GM23338 (cell line): ENCODE measurements at regions not wholly inside any gene's neighbourhood (a gene's known extent, or its start where the extent isn't known, plus 50 kb on each side); places are given as distances from the start of the nearest gene placed in this dataset.

Experiments used
- ATAC-seq: fragments of 200-7000 bp; cut with Tn5 transposase; 3 replicates; pipeline ENCODE4 v1.9.1; 2020
- DNase-seq: peaks from one replicate; pipeline ENCODE4 v3.0.0-alpha.2; 2015; ENCODE audit warnings: low spot score
- H2AFZ ChIP-seq: fragments of 200-600 bp; sonication (generic); 2 replicates; pipeline ENCODE4 v1.8.0; 2016; ENCODE audit warnings: antibody characterized with exemption, mild to moderate bottlenecking, moderate library complexity
- H3F3A ChIP-seq: fragments of 200-600 bp; sonication (generic); replicated peaks from 2 replicates; pipeline ENCODE4 v1.8.0; 2017; ENCODE audit warnings: antibody characterized with exemption, mixed run types, low read depth
- H3K27ac ChIP-seq: fragments of 200-600 bp; sonication (generic); 2 replicates; pipeline ENCODE4 v1.6.1; 2016; ENCODE audit warnings: low read depth
- H3K27me3 ChIP-seq: fragments of 200-600 bp; sonication (generic); 2 replicates; pipeline ENCODE4 v1.8.0; 2016; ENCODE audit warnings: mild to moderate bottlenecking, mixed run types, moderate library complexity; ENCODE audit not compliant: insufficient read depth
- H3K36me3 ChIP-seq: fragments of 200-600 bp; sonication (generic); 2 replicates; pipeline ENCODE4 v1.8.0; 2016; ENCODE audit warnings: mild to moderate bottlenecking; ENCODE audit not compliant: insufficient read depth
- H3K4me1 ChIP-seq: fragments of 200-600 bp; sonication (generic); 2 replicates; pipeline ENCODE4 v1.8.0; 2016; ENCODE audit warnings: mild to moderate bottlenecking, moderate library complexity; ENCODE audit not compliant: insufficient read depth
- H3K4me2 ChIP-seq: fragments of 200-600 bp; sonication (generic); 2 replicates; pipeline ENCODE4 v1.7.1; 2017; ENCODE audit warnings: mixed run types
- H3K4me3 ChIP-seq: fragments of 200-600 bp; sonication (generic); 2 replicates; pipeline ENCODE4 v1.6.1; 2016; ENCODE audit warnings: mixed run types
- H3K79me2 ChIP-seq: fragments of 200-600 bp; sonication (generic); replicated peaks from 2 replicates; pipeline ENCODE4 v1.8.0; 2017; ENCODE audit warnings: mild to moderate bottlenecking; ENCODE audit not compliant: insufficient read depth
- H3K9me2 ChIP-seq: fragments of 200-600 bp; sonication (generic); 2 replicates; pipeline ENCODE4 v1.8.0; 2017; ENCODE audit not compliant: insufficient read depth
- H4K20me1 ChIP-seq: fragments of 200-600 bp; sonication (generic); replicated peaks from 2 replicates; pipeline ENCODE4 v1.8.0; 2017; ENCODE audit warnings: mild to moderate bottlenecking; ENCODE audit not compliant: insufficient read depth
- H3K27ac Mint-ChIP-seq: 2 replicates; pipeline ENCODE4 v1.8.0; 2020; ENCODE audit warnings: inconsistent platforms, mild to moderate bottlenecking, moderate library complexity, mixed read lengths
- H3K27me3 Mint-ChIP-seq: 3 replicates; pipeline ENCODE4 v1.8.0; 2022; ENCODE audit warnings: low read depth, mild to moderate bottlenecking, moderate library complexity, mixed read lengths, inconsistent platforms; ENCODE audit not compliant: insufficient read depth, poor library complexity
- H3K36me3 Mint-ChIP-seq: 3 replicates; pipeline ENCODE4 v1.8.0; 2021; ENCODE audit warnings: low read depth, mild to moderate bottlenecking, inconsistent platforms, moderate library complexity, mixed read lengths
- H3K4me1 Mint-ChIP-seq: 3 replicates; pipeline ENCODE4 v1.8.0; 2020; ENCODE audit warnings: mild to moderate bottlenecking, inconsistent platforms, mixed read lengths
- H3K4me3 Mint-ChIP-seq: 3 replicates; pipeline ENCODE4 v1.8.0; 2021; ENCODE audit warnings: moderate library complexity, mild to moderate bottlenecking, inconsistent platforms, mixed read lengths
- H3K9me3 Mint-ChIP-seq: 3 replicates; pipeline ENCODE4 v1.8.0; 2020; ENCODE audit warnings: moderate library complexity, mild to moderate bottlenecking, inconsistent platforms, mixed read lengths
- CREB1 ChIP-seq: fragments of 250-450 bp; sonication (Bioruptor Pico); IDR thresholded peaks from 2 replicates; pipeline ENCODE4 v1.5.0; 2020; ENCODE audit warnings: low read depth, mild to moderate bottlenecking, moderate library complexity
- CTCF ChIP-seq, 2 experiments: fragments of 200-600 bp in 1 of 2; sonication (generic) in 1 of 2; conservative IDR thresholded peaks; 2 replicates each; pipeline versions ENCODE4 v1.5.1 to v1.6.1; 2016 to 2017; ENCODE audit warnings: antibody characterized with exemption in 2 of 2, low read depth in 2 of 2, mild to moderate bottlenecking in 2 of 2, moderate library complexity in 1 of 2
- ETS1 ChIP-seq: IDR thresholded peaks from 2 replicates; pipeline ENCODE4 v1.6.1; 2016; ENCODE audit warnings: antibody characterized with exemption
- EZH2 ChIP-seq: fragments of 200-600 bp; sonication (generic); IDR thresholded peaks from one replicate; pipeline ENCODE4 v1.8.0; 2017; ENCODE audit warnings: antibody characterized with exemption, mild to moderate bottlenecking, low read depth; ENCODE audit not compliant: unreplicated experiment
- EZH2phosphoT487 ChIP-seq: fragments of 200-600 bp; sonication (generic); IDR thresholded peaks from one replicate; pipeline ENCODE4 v1.8.1; 2018; ENCODE audit warnings: antibody characterized with exemption; ENCODE audit not compliant: unreplicated experiment
- JUNB ChIP-seq: IDR thresholded peaks from one replicate; pipeline ENCODE4 v1.6.1; 2016; ENCODE audit warnings: antibody characterized with exemption; ENCODE audit not compliant: unreplicated experiment
- NANOG ChIP-seq: IDR thresholded peaks from 2 replicates; pipeline ENCODE4 v1.6.1; 2016; ENCODE audit warnings: antibody characterized with exemption, borderline replicate concordance
- POLR2AphosphoS5 ChIP-seq: IDR thresholded peaks from 2 replicates; pipeline ENCODE4 v1.6.1; 2016; ENCODE audit warnings: antibody characterized with exemption, low read depth
- REST ChIP-seq: IDR thresholded peaks from one replicate; pipeline ENCODE4 v1.6.1; 2018; ENCODE audit warnings: antibody characterized with exemption; ENCODE audit not compliant: unreplicated experiment
- STAT1 ChIP-seq: IDR thresholded peaks from one replicate; pipeline ENCODE4 v1.6.1; 2016; ENCODE audit warnings: antibody characterized with exemption; ENCODE audit not compliant: unreplicated experiment
- ZNF114 ChIP-seq: fragments of 250-450 bp; sonication (Bioruptor Pico); IDR thresholded peaks from 2 replicates; pipeline ENCODE4 v1.5.0; 2020; ENCODE audit warnings: mild to moderate bottlenecking, moderate library complexity
- ZNF331 ChIP-seq: fragments of 250-450 bp; sonication (Bioruptor Pico); IDR thresholded peaks from 2 replicates; pipeline ENCODE4 v1.5.0; 2020; ENCODE audit warnings: low read depth, mild to moderate bottlenecking, moderate library complexity

GRCh38 chr5:20972419-20972925 is 984.5 kb upstream of the CDH18 start:
- no peak overlapping the region for H3K4me3 ChIP-seq
- peak; percentile 68 for DNase-seq
- H3K36me3 Mint-ChIP-seq = no peaks in the 10 kb centered on the region
- no peaks in the 10 kb centered on the region for H3K79me2 ChIP-seq
- H3K27me3 Mint-ChIP-seq = no peaks in the 10 kb centered on the region
- H3F3A ChIP-seq = no peaks in the 10 kb centered on the region
- no peaks in the 10 kb centered on the region for H4K20me1 ChIP-seq
- no peaks in the 10 kb centered on the region for H3K36me3 ChIP-seq
- peak overlapping the region; percentile 57; the same call in 1 of the 2 replicates for H2AFZ ChIP-seq
- peak overlapping the region; percentile 39; the same call in 1 of the 3 replicates for H3K4me3 Mint-ChIP-seq
- no peak overlapping the region for H3K27ac ChIP-seq
- no peaks in the 10 kb centered on the region for H3K9me2 ChIP-seq
- H3K4me1 Mint-ChIP-seq = peaks cover 17% of the 10 kb centered on the region
- H3K27ac Mint-ChIP-seq = peak overlapping the region; percentile 88
- ATAC-seq = peak; percentile 91
- no peaks in the 10 kb centered on the region for H3K27me3 ChIP-seq
- TF ChIP-seq EZH2 (no peak), ETS1 (no peak), STAT1 (no peak), ZNF114 (CRISPR knock-in tag) (no peak), CTCF (conservative IDR thresholded peaks at IDR 0.05; ENCODE audit: low read depth in 2 of 2) (peak; percentile 63 to 69)
- 0 out of 2 replicates have a peak, but pooled peaks cover 7% of the 10 kb centered on the region for H3K4me1 ChIP-seq
- no peak overlapping the region for H3K4me2 ChIP-seq
- no peaks in the 10 kb centered on the region for H3K9me3 Mint-ChIP-seq

GRCh38 chr5:20959347-20959746 is 971.3 kb upstream of the CDH18 start:
- ATAC-seq (no peak), DNase-seq (no peak)
- Histone ChIP-seq H4K20me1 (no peaks in the 10 kb centered on the region), H3K27me3 (no peaks in the 10 kb centered on the region), H3K4me3 (no peak overlapping the region), H3F3A (no peaks in the 10 kb centered on the region), H3K36me3 (no peaks in the 10 kb centered on the region), H2AFZ (no peak overlapping the region), H3K79me2 (no peaks in the 10 kb centered on the region), H3K27ac (no peak overlapping the region), H3K4me1 (no peaks in the 10 kb centered on the region), H3K9me2 (no peaks in the 10 kb centered on the region), H3K4me2 (no peak overlapping the region)
- Mint-ChIP-seq H3K36me3 (no peaks in the 10 kb centered on the region), H3K4me3 (no peak overlapping the region), H3K4me1 (no peaks in the 10 kb centered on the region; the same call in 2 of the 3 replicates), H3K27ac (no peak overlapping the region), H3K9me3 (no peaks in the 10 kb centered on the region), H3K27me3 (no peaks in the 10 kb centered on the region)
- no peak for TF ChIP-seq JUNB
- TF ChIP-seq CREB1 (CRISPR knock-in tag) = no peak
- TF ChIP-seq ETS1 = no peak
- TF ChIP-seq CTCF (conservative IDR thresholded peaks at IDR 0.05; ENCODE audit: low read depth in 2 of 2) = no peak
- TF ChIP-seq STAT1 = no peak
- TF ChIP-seq NANOG = no peak
- TF ChIP-seq ZNF331 = no peak
- no peak for TF ChIP-seq REST
- no peak for TF ChIP-seq POLR2AphosphoS5
- TF ChIP-seq EZH2 = no peak
- TF ChIP-seq EZH2phosphoT487 = no peak
- no peak for TF ChIP-seq ZNF114 (CRISPR knock-in tag)
